Retinal pigment epithelial cell (primary cell): ENCODE measurements at regions not wholly inside any gene's neighbourhood (a gene's known extent, or its start where the extent isn't known, plus 50 kb on each side); places are given as distances from the start of the nearest gene placed in this dataset.

Experiments used
- DNase-seq: peaks from one replicate; pipeline ENCODE4 v3.0.0-alpha.2; 2010; ENCODE audit warnings: low read depth
- H3K4me3 ChIP-seq: 2 replicates; pipeline ENCODE4 v1.5.1; 2011; ENCODE audit warnings: mild to moderate bottlenecking, low read length, control low read depth, moderate library complexity
- CTCF ChIP-seq: conservative IDR thresholded peaks from 2 replicates; pipeline ENCODE4 v1.5.1; 2011; ENCODE audit warnings: low read depth, low read length, control low read depth, inconsistent platforms

DNA sequence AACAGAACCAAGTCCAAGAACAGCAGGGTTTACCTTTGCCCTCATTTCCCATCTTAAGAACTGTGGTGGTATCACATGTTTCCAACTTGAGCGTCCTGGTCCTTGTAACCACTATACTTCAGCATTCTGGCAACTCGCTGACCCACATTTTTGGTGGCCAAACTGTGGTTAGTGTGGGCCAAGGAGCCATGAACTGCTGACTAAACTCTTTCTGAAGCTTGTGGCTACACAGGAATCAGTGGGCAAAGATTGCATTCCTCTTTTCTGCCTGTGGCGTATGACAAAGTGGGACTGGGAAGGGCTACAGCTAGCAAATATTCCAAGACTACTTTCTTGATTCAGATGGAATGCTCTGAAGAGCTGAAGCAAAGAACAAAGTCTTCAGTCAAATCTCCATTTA lies 106.3 kb upstream of the MID1 start:
- no peak for TF ChIP-seq CTCF
- H3K4me3 ChIP-seq: no peak overlapping the region
- peak; percentile 20 for DNase-seq

DNA sequence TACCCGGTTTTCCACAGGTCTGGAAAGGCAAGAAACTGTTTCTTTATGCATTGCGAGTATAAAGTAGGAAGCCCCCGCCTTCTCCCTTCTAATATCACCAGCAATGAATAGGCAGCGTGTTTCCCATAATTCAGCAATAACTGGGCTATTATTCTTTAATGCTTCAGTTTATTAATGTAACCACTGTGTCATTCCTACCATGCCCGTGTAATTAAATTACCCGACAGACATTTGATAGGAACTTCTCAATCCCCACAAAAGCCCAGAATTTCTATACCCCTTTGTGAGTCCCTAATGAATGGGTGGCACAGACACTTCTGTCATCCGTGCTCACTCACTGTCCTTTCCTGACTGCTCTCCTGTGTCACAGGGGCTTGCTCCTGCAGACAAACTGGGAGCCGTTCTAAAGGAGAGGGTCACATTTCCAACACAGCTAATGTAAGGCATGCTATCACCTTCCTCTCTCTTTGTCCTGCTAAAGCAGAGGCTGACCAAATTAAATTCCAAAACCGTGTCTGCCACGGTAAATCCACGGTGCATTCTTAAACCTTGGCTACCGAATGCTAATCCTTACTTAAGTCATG lies 108.5 kb upstream of the MID1 start:
- no peak overlapping the region for H3K4me3 ChIP-seq
- no peak for DNase-seq
- no peak for TF ChIP-seq CTCF

DNA sequence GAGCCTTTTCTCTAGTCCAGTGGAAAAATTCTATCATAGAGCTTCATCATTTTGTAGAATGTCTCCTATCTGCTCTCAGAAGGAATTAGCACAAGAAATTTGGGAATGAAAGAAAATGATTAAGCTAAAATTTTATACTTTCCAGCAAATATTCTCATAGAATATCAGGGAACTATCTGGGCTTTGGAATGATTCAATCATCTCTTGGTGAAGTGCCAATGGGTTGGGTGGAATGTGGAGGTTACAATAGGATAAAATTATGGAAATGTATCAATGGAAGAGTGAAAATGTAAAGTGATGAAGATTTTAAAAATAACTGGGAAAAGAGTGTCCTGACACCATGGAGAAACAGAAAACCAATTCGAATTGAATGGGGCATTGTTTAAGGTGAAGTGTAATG lies 119.0 kb upstream of the MID1 start:
- DNase-seq: no peak

GRCh38 chrX:10741003-10741402 lies 120.6 kb upstream of the MID1 start:
- no peak for DNase-seq
- TF ChIP-seq CTCF: no peak
- H3K4me3 ChIP-seq: no peak overlapping the region

More for the DNA sequence above, 119.0 kb upstream of the MID1 start:
- H3K4me3 ChIP-seq: no peak overlapping the region
- TF ChIP-seq CTCF: no peak

DNA sequence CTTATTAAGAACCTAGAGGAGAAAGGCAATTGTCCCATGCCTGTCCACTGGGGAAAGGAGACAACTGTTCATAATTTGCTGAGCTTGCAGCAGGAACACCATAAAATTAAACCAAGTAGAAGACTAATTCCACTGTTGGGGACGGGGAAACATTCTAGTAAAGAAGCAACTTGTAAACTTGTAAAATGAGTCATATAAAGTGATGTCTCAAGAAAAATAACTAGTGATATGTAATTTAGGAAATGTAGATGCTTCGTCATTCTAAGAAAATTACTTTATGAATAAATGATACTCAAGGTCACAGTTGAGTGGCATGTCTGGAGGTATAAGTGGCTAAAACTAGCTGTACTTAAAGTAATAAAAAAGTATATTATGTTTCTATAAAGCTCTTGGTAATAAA lies 121.2 kb upstream of the MID1 start:
- H3K4me3 ChIP-seq: no peak overlapping the region
- no peak for TF ChIP-seq CTCF
- no peak for DNase-seq

GRCh38 chrX:10743476-10743875 lies 123.1 kb upstream of the MID1 start:
- DNase-seq: no peak
- no peak for TF ChIP-seq CTCF
- H3K4me3 ChIP-seq: no peak overlapping the region

GRCh38 chrX:10744007-10744406 lies 123.6 kb upstream of the MID1 start:
- H3K4me3 ChIP-seq: no peak overlapping the region
- no peak for DNase-seq
- no peak for TF ChIP-seq CTCF
